ENCODE measurements at regions not wholly inside any gene's neighbourhood (a gene's known extent, or its start where the extent isn't known, plus 50 kb on each side); places are given as distances from the start of the nearest gene placed in this dataset.

GRCh38 chr18:56003009-56003719, 415.2 kb upstream of the TCF4 start:
- TF ChIP-seq SUZ12 (IDR thresholded peaks at IDR 0.05; ENCODE audit: extremely low read depth, insufficient read depth, insufficient read length) (no peak), ZNF274 (IDR thresholded peaks at IDR 0.05; ENCODE audit: low read depth, low read length) (no peak), YY1 (IDR thresholded peaks at IDR 0.05; ENCODE audit: insufficient read depth, insufficient read length) (no peak)
- Histone ChIP-seq H3K36me3 (ENCODE audit: insufficient read depth, insufficient read length, low read length) (no peaks in the 10 kb centered on the region), H3K9ac (ENCODE audit: insufficient read length, low read depth) (no peak overlapping the region), H3K9me3 (ENCODE audit: insufficient read depth, low read length) (no peaks in the 10 kb centered on the region), H3K27me3 (ENCODE audit: insufficient read depth, insufficient read length) (no peaks in the 10 kb centered on the region), H3K4me1 (ENCODE audit: insufficient read depth, insufficient read length) (no peaks in the 10 kb centered on the region), H3K4me3 (ENCODE audit: insufficient read length, low read depth) (no peak overlapping the region)
- no peak for DNase-seq (ENCODE audit: low read depth, low spot score)

- Histone ChIP-seq H3K27me3 (ENCODE audit: insufficient read depth, insufficient read length) (no peaks in the 10 kb centered on the region), H3K36me3 (ENCODE audit: insufficient read depth, insufficient read length, low read length) (no peaks in the 10 kb centered on the region), H3K4me3 (ENCODE audit: insufficient read length, low read depth) (no peak overlapping the region), H3K9ac (ENCODE audit: insufficient read length, low read depth) (no peak overlapping the region), H3K4me1 (ENCODE audit: insufficient read depth, insufficient read length) (no peaks in the 10 kb centered on the region), H3K9me3 (ENCODE audit: insufficient read depth, low read length) (no peaks in the 10 kb centered on the region)
- no peak for DNase-seq (ENCODE audit: low read depth, low spot score)
- TF ChIP-seq ZNF274 (IDR thresholded peaks at IDR 0.05; ENCODE audit: low read depth, low read length) (no peak), SUZ12 (IDR thresholded peaks at IDR 0.05; ENCODE audit: extremely low read depth, insufficient read depth, insufficient read length) (no peak), YY1 (IDR thresholded peaks at IDR 0.05; ENCODE audit: insufficient read depth, insufficient read length) (no peak)
Observed at GRCh38 chr18:56001576-56001975, 413.6 kb upstream of the TCF4 start.

GRCh38 chr18:56000041-56000440, 412.0 kb upstream of the TCF4 start:
- Histone ChIP-seq H3K36me3 (ENCODE audit: insufficient read depth, insufficient read length, low read length) (no peaks in the 10 kb centered on the region), H3K4me1 (ENCODE audit: insufficient read depth, insufficient read length) (no peaks in the 10 kb centered on the region), H3K9ac (ENCODE audit: insufficient read length, low read depth) (no peak overlapping the region), H3K27me3 (ENCODE audit: insufficient read depth, insufficient read length) (no peaks in the 10 kb centered on the region), H3K9me3 (ENCODE audit: insufficient read depth, low read length) (no peaks in the 10 kb centered on the region), H3K4me3 (ENCODE audit: insufficient read length, low read depth) (no peak overlapping the region)
- TF ChIP-seq SUZ12 (IDR thresholded peaks at IDR 0.05; ENCODE audit: extremely low read depth, insufficient read depth, insufficient read length) (no peak), ZNF274 (IDR thresholded peaks at IDR 0.05; ENCODE audit: low read depth, low read length) (no peak), YY1 (IDR thresholded peaks at IDR 0.05; ENCODE audit: insufficient read depth, insufficient read length) (no peak)
- DNase-seq (ENCODE audit: low read depth, low spot score): no peak

GRCh38 chr18:55999641-56000040, 411.6 kb upstream of the TCF4 start:
- TF ChIP-seq YY1 (IDR thresholded peaks at IDR 0.05; ENCODE audit: insufficient read depth, insufficient read length) (no peak), ZNF274 (IDR thresholded peaks at IDR 0.05; ENCODE audit: low read depth, low read length) (no peak), SUZ12 (IDR thresholded peaks at IDR 0.05; ENCODE audit: extremely low read depth, insufficient read depth, insufficient read length) (no peak)
- no peak for DNase-seq (ENCODE audit: low read depth, low spot score)
- no peaks in the 10 kb centered on the region for H3K27me3 ChIP-seq (ENCODE audit: insufficient read depth, insufficient read length)
- H3K9me3 ChIP-seq (ENCODE audit: insufficient read depth, low read length): no peaks in the 10 kb centered on the region
- H3K4me3 ChIP-seq (ENCODE audit: insufficient read length, low read depth): no peak overlapping the region
- H3K4me1 ChIP-seq (ENCODE audit: insufficient read depth, insufficient read length): no peaks in the 10 kb centered on the region
- H3K36me3 ChIP-seq (ENCODE audit: insufficient read depth, insufficient read length, low read length): no peaks in the 10 kb centered on the region
- H3K9ac ChIP-seq (ENCODE audit: insufficient read length, low read depth): no peak overlapping the region

- no peak overlapping the region for H3K4me3 ChIP-seq (ENCODE audit: insufficient read length, low read depth)
- DNase-seq (ENCODE audit: low read depth, low spot score): no peak
- no peak overlapping the region for H3K9ac ChIP-seq (ENCODE audit: insufficient read length, low read depth)
- no peaks in the 10 kb centered on the region for H3K36me3 ChIP-seq (ENCODE audit: insufficient read depth, insufficient read length, low read length)
- TF ChIP-seq SUZ12 (IDR thresholded peaks at IDR 0.05; ENCODE audit: extremely low read depth, insufficient read depth, insufficient read length) (no peak), YY1 (IDR thresholded peaks at IDR 0.05; ENCODE audit: insufficient read depth, insufficient read length) (no peak), ZNF274 (IDR thresholded peaks at IDR 0.05; ENCODE audit: low read depth, low read length) (no peak)
- no peaks in the 10 kb centered on the region for H3K4me1 ChIP-seq (ENCODE audit: insufficient read depth, insufficient read length)
- no peaks in the 10 kb centered on the region for H3K9me3 ChIP-seq (ENCODE audit: insufficient read depth, low read length)
- no peaks in the 10 kb centered on the region for H3K27me3 ChIP-seq (ENCODE audit: insufficient read depth, insufficient read length)
Observed at GRCh38 chr18:55998801-55999385, 410.9 kb upstream of the TCF4 start.

GRCh38 chr18:55998071-55998522, 410.1 kb upstream of the TCF4 start:
- no peak overlapping the region for H3K4me3 ChIP-seq (ENCODE audit: insufficient read length, low read depth)
- H3K27me3 ChIP-seq (ENCODE audit: insufficient read depth, insufficient read length): no peaks in the 10 kb centered on the region
- no peaks in the 10 kb centered on the region for H3K4me1 ChIP-seq (ENCODE audit: insufficient read depth, insufficient read length)
- no peak overlapping the region for H3K9ac ChIP-seq (ENCODE audit: insufficient read length, low read depth)
- TF ChIP-seq SUZ12 (IDR thresholded peaks at IDR 0.05; ENCODE audit: extremely low read depth, insufficient read depth, insufficient read length) (no peak), ZNF274 (IDR thresholded peaks at IDR 0.05; ENCODE audit: low read depth, low read length) (no peak), YY1 (IDR thresholded peaks at IDR 0.05; ENCODE audit: insufficient read depth, insufficient read length) (no peak)
- H3K9me3 ChIP-seq (ENCODE audit: insufficient read depth, low read length): no peaks in the 10 kb centered on the region
- no peaks in the 10 kb centered on the region for H3K36me3 ChIP-seq (ENCODE audit: insufficient read depth, insufficient read length, low read length)
- DNase-seq (ENCODE audit: low read depth, low spot score): no peak

GRCh38 chr18:55997151-55997561, 409.2 kb upstream of the TCF4 start:
- TF ChIP-seq SUZ12 (IDR thresholded peaks at IDR 0.05; ENCODE audit: extremely low read depth, insufficient read depth, insufficient read length) (no peak), YY1 (IDR thresholded peaks at IDR 0.05; ENCODE audit: insufficient read depth, insufficient read length) (no peak), ZNF274 (IDR thresholded peaks at IDR 0.05; ENCODE audit: low read depth, low read length) (no peak)
- Histone ChIP-seq H3K4me3 (ENCODE audit: insufficient read length, low read depth) (no peak overlapping the region), H3K9ac (ENCODE audit: insufficient read length, low read depth) (no peak overlapping the region), H3K9me3 (ENCODE audit: insufficient read depth, low read length) (no peaks in the 10 kb centered on the region), H3K4me1 (ENCODE audit: insufficient read depth, insufficient read length) (no peaks in the 10 kb centered on the region), H3K27me3 (ENCODE audit: insufficient read depth, insufficient read length) (no peaks in the 10 kb centered on the region), H3K36me3 (ENCODE audit: insufficient read depth, insufficient read length, low read length) (no peaks in the 10 kb centered on the region)
- DNase-seq (ENCODE audit: low read depth, low spot score): no peak
